Ureter (tissue), 1 donor: ENCODE measurements at regions not wholly inside any gene's neighbourhood (a gene's known extent, or its start where the extent isn't known, plus 50 kb on each side); places are given as distances from the start of the nearest gene placed in this dataset.

Experiments
- DNase-seq: peaks from one replicate; pipeline ENCODE4 v3.0.0-alpha.2; 2020; ENCODE audit warnings: low spot score
- donor health status: DM: yes; HTN: yes; CAD: no.

GRCh38 chr21:32216293-32216692, 62.6 kb downstream of the MIS18A start:
- DNase-seq = no peak

DNA sequence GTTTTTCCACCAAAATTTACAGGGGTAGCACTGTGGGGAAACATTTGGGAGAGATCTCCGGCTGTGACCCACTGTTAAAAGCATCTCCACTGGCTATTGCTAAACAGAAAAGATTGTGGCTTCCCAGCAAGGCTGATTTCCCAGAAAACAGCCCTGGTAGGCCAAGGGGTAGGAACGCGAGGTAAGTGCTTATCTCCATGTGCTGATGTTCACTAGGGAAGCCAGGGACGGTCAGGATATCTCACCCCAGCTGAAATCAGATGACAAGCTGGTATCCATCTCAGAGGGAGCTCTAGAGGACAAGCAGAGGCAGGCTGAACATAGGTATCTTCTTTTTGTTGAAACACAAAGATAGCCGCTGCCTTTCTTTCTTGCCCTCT, 63.6 kb downstream of the MIS18A start:
- DNase-seq = no peak

DNA sequence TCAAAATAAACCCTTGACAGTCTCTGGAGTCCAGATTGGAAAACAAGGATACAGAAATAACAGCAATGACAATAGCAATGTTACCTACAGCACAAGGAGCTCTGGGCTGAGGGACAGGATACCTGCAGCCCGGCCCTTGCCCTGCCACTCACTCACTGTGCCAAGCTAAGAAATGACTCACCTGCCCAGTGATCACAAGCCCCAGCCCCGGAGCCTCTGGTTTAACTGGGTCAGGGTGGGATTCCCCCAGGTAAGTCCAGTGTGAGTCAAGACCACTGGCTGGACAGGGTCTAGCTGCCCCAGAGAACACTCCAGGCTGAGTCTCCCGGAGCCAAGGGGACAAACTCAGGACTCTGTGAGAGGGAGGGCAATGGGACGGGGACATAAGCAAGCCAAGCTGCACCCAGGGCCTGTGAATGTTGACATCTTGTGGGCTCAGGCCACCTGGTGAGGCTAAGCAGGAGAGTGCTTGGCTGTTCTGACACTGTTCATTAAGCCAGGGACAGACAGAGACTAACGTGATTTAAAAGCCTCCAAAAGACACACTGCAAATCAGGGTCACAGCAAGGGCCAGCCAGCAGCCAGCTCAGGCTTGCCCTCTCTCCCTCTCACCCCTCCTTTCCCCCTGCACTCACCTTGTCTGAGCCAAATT, 64.1 kb downstream of the MIS18A start:
- no peak for DNase-seq

GRCh38 chr21:32212116-32212515, 66.7 kb downstream of the MIS18A start:
- no peak for DNase-seq

- DNase-seq = no peak
These were observed 67.5 kb downstream of the MIS18A start for GRCh38 chr21:32211306-32211705.

DNA sequence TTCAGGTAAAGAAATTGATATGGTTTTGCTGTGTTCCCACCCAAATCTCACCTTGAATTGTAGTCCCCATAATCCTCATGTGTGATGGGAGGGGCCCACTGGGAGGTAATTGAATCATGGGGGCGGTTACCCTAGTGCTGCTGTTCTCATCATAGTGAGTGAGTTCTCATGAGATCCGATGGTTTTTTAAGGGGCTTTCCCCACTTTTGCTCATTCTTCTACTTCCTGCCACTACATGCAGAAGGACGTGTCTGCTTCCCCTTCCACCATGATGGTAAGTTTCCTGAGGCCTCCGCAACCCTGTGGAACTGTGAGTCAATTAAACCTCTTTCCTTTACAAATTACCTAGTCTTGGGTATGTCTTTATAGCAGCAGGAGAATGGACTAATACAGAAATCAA, 69.3 kb downstream of the MIS18A start:
- DNase-seq = no peak

GRCh38 chr21:32207406-32207716, 71.5 kb downstream of the MIS18A start:
- no peak for DNase-seq

GRCh38 chr21:32206631-32207405, 72.0 kb downstream of the MIS18A start:
- no peak for DNase-seq

DNA sequence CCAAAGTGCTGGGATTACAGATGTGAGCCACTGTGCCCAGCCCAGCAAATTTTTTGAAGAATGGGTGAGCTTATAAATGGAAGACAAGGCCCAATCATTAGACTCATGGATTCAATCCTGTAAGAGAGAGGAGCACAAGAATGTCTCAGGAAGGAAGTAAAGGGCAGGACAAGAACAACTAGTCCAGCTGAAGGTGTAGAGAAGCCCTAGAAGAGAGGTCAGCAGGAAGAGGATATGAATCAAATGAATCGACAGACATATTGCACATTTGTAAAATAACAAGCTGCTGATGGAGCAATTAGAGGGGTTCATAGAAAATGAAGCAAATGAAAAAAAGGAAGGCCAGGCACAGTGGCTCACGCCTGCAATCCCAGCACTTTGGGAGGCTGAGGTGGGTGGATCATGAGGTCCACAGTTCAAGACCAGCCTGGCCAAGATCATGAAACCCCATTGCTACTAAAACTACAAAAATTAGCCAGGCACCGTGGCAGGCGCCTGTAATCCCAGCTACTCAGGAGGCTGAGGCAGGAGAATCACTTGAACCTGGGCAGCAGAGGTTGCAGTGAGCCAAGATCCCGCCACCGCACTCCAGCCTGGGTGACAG, 74.9 kb downstream of the MIS18A start:
- DNase-seq = no peak

- DNase-seq = no peak
These were observed 78.8 kb downstream of the MIS18A start for GRCh38 chr21:32200029-32200428.

DNA sequence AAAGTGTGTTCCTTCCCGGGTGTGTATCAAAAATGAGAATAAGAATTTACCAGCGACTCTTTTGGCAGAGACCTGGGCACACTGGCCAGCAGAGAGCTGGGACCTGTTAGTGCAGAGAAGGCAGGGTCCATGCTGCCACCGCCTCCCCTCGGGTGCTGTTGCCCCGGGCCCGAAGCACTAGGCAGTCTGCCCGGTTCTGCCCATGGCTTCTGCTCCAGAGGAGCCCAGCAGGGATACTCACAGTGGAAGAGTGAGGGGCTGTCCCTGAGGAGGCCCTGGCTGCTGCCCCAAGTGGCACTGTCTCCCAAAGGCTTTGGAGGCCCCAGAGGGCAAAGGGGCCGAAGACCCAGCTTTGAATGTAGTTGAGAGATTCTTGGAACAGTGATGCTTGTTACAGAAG, 80.5 kb downstream of the MIS18A start:
- DNase-seq = no peak

- no peak for DNase-seq
These were observed 81.0 kb downstream of the MIS18A start for GRCh38 chr21:32197896-32198295.

DNA sequence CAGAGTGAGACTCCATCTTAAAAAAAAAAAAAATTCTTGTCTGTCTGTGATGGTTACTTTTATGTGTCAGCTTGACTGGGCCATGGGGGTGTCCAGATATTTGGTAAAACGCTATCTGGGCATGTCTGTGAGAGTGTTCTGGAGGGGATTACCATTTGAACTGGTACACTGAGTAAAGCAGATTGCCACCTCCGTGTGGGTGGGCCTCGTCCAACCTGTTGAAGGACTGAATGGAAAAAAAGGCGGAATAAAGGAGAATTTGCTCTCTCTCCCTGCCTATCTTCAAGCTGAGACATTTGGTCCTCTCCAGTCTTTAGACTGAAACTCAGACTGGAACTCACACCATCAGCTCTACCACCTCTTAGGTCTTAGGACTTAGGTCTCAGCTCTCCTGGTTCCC, 82.8 kb downstream of the MIS18A start:
- DNase-seq = no peak

DNA sequence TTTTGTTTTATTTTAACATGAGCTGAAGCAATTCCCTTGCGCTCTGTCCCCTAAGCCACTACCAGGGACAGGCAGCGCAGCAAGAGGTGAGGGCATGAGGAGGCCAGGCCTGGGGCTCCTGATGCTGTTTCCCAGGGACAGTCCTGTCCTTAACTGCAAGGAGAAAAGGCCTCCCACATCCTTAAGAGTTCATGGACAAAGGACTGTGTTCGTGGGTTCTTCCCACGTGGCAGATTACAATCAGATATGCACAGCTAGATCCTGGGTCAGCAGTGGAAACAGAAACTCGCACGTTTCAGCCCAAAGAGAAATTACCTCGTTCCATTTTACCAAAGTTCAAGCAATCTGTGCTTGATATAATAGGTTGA, 85.8 kb downstream of the MIS18A start:
- DNase-seq = no peak

DNA sequence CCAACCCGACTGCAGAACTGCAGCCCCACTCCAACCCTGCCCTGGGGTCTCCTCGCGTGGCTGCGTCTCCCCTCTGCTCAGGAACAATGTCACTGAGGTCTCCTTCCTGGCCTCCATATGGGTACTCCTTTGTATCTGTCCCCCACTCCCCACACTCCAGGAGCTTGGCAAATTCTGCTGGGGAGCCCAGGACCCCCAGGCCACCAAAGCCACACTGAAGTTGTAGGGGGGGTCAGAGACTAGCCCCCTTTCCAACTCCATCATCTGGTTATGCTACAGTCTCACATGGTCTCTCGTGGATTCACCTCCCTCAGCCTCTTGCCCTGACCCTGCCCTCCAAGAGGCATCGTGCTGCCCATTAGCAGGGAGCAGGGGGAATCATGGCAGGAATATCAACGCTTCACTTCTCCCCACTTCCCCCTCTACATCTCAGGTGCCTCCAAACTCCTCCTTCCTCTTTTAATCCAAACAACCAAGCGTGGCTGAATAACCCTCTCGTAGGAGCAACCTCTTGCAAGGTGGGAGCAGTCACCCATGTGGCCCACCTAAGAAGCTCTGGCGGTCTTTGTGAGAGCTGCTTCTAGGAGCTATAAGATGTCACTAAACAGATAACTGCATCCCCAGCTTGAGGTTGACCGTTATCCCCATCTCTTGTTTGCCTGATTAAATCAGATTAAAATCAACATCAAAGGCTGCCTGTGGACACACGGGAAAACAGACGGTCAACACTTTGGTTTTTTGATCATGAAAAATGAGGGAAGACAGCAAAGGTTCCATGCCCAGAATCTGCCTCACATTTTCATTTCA, 86.4 kb downstream of the MIS18A start:
- no peak for DNase-seq

DNA sequence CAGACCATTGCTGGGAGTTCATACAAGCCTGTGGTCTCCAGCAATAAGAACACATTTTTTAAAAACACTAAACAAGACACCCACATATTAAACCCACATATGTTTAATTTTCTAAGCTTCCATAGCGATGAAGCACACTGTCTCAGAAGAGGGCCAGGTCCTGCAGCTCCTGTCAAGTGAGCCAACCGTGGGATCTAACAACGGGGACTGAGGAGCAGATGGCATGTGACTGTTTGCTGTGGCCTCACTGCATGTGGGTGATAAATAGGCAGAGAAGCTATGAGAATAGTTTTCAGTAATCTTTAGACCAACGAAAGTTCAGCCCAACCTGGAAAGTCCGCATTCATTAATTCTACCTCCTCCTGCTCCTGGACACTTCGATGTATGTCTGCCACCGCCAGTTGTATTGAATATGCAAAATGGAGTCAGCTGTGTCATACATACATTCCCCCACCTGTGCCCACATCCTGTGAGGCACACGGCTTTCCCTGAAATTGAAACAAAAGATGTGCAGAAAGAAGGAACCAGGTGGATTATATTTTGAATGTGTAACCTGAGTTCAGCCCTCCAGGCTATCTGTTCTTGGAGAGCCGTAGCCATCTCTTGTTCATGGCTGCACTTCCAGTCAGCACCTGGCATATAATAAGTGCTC, 88.2 kb downstream of the MIS18A start:
- DNase-seq = no peak

DNA sequence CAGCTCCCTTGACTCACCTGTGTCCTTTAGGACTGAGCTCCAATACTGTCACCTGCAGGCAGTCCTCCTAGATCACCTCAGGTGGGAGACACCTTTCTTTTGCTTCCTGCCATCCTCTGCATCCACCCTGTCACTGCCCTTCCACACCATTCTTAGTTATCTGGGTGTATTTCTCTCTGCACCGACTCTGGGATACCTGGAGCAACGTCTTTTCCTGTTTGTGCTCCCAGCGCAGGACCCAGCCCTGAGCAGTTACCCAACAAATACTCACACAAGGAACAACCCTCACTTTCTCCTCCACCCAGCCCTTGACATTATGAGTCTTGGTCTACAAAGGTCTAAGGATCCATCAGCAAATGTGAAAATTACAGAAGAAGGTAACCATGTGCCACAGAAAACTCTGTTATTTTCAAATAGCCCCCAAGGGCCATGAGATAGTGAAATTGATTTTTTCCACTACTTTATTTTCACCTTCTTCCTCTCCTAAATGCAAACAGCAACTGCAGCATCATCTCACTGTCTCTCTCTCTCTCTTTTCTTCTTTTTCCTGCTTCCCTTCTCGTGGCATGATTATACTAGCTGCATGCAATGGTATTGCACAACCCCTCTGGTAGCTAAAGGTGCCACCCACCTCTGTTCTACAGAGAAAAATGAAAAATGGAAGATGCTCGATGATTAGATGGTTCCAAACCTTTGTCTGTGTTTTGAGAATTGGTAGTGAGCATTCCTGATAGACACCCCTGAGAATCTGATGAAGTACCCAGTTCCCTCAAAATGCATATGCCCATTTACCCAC, 89.0 kb downstream of the MIS18A start:
- no peak for DNase-seq

- DNase-seq = no peak
These were observed 92.0 kb downstream of the MIS18A start for GRCh38 chr21:32186804-32187203.

DNA sequence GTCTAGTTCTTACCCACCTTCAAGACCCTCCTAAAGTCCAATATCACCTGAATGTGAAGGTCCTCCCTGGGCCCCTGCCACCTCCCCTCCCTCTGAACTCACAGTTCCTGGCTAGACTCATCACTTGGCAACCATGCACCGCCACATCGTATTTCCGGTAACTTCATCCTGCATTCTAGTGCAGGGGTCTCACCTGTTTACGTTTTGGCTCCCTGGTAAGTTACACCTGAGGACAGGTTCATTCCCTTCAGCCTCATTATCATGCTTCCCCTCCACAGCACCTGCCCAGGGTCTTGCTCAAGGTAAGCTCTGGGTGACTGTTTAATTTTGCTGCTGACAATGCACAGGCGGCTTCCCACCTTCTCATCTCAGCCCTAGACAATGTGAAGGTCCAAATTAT, 93.1 kb downstream of the MIS18A start:
- DNase-seq = no peak

DNA sequence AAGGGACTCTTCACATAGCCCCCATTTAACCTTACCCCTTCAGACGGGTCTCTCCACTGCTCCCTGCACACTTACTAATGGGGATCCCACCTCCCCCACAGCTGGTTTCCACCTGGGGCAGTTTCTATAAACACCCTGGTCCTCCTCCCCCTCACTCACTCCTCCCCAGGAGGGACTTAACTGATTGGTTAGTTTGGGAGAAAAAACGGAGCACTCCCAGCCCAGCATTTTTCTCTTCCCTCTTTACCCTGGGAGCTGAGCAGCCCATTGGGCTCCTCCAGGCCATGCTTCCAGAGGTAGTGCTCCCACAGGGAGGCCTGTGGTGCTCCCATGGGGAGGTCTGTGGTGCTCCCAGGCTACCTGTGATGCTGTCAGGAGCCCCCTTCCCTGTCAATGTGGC, 93.7 kb downstream of the MIS18A start:
- no peak for DNase-seq

- DNase-seq = no peak
These were observed 94.4 kb downstream of the MIS18A start for GRCh38 chr21:32184485-32184884.
